NCI-H1417 treated with DMSO at 0.1 percent for 48 hours (cell line): ENCODE measurements at regions not wholly inside any gene's neighbourhood (a gene's known extent, or its start where the extent isn't known, plus 50 kb on each side); places are given as distances from the start of the nearest gene placed in this dataset.
"Not testable (repeated sequence)": the region's sequence is repeated elsewhere in the genome, so short reads cannot be mapped to it uniquely, and the experiment has no call there.

Experiments
- DNase-seq: peaks from one replicate; lab custom pipeline; 2025; lab: John Stamatoyannopoulos, UW

DNA sequence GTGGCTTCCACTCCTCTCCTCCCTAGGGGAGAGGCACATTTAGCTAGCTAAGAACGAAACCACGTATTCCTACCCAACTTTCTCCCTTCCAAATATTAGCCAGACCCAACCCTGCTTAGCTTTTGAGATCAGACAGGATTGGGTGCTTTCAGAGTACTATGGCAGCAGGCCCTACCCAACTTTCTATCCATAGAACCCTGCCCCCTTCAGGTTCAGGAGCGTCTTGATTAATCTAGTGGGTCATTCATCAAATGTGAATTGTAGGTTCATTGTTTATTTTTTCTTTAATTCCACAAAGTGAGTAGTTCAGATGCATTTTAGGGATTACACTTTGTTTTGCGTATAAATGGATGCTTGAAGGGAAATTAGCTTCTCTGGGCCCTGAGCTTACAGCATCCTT is 188.3 kb downstream of the MIB1 start:
- no peak for DNase-seq

DNA sequence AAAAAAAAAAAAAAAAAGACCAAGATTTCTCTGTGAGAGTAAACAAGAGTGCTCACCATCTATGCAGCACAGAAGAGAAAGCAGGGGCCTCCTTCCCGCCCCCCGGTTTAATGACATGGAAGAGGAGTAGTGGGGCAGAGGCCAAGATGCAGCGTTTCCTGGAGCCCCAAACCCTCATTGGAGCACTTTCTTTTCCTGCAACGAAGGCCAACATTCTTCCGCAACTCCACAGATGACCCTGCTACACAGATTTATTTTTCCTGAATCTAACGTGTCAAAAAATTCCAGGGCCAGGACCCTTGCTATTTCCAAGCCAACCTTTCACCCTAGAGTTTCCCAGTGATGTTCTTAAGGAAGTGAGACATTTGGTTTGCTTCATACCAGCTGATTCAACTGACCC is 189.6 kb downstream of the MIB1 start:
- no peak for DNase-seq

DNA sequence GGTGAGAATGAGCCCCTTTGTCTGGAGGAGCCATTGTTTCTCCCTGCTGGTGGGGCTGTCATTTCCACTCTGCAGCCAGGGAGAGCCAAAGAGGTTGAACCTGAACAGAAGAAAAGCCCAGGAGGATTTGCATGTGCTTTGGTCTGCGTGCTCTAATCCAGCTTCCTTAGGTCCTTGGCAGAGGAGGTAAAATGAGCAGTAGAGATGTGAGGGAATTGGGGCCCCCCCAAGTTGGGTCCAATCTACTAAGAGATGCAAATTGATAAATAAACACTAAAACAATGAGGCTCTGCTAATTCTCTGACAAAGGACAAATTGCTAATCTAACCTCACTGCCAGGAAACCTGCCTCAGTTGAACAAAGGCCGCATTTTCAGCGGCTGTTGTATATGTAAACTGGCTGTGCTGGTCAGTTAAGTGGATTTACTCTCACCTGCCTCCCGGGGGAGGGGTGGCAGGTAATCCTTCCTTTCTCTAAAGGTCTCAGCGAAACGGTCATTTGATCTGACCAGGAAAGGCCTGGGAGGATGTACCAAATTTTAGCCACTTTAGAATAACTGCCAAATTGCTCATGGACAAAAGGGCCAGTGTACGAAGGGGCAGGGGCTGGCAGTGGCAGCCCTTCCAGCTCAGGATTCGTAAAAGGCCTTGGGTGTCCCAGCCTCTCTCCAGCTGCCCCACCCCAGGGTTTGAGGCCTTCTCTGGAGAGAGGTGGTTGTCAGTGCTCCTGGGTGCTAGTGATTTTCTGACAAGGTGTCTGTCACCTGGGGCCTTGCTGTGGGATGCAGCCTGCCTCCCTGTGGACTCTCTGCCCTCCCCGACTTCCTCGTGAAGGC is 193.6 kb downstream of the MIB1 start:
- DNase-seq, result no peak

DNA sequence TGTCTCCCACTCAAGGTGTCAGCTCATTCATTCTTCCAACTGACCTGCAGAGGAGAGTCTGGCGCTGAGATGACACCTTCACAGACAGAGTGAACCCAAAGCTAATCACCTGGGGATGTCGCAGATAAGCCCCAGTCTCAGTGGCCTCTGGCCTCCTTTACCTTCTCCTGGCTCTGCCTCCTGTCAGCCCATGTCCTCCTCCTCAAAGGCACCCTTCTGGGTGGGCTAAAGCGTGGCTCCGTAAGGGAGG is 194.1 kb downstream of the MIB1 start:
- DNase-seq, result no peak

DNA sequence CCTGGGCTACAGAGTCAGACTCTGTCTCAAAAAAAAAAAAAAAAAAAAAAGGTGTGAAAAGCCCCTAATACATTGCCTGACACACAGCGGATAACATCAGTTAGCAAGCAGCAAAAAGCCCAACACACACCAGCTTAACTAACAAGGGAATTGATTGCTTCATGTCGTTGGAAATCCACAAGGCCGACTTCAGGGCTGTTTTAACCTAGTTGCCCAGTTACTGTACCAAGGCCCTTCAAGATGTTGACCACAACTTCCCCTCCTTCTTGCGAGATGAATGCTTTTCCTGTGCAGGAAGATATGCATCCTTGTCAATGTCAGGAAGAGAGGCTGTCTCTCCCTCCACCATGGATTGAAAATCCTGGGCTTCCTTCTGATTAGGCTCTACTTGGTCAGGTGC is 202.9 kb downstream of the MIB1 start:
- no peak for DNase-seq

DNA sequence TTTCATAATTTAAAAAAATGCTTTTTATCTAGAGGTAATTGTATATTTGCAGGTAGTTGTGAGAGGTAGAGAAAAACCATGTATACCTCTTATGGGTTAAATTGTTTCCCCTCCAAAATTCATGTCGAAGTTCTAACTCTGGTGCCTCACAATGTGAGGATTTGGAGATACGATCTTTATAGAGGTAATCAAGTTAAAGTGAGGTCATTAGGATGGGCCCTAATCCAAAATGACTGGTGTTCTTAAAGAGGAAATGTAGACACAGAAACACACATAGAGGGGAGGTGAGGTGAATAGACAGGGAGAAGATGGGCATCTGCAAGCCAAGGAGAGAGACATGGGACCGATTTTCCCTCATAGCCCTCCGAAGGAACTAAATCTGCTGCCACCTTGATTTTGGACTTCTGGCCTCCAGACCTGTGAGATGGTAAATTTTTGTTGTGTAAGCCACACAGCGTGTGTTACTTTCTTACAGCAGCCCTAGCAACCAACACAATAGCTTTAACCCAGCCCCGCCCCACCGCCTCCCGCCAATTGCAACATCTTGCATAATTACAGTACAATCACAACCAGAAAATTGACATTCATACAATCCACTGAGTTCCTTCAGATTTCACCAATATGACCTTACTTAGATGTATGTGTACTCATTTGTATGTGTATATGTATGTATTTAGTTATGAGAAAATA is 208.9 kb downstream of the MIB1 start:
- no peak for DNase-seq

DNA sequence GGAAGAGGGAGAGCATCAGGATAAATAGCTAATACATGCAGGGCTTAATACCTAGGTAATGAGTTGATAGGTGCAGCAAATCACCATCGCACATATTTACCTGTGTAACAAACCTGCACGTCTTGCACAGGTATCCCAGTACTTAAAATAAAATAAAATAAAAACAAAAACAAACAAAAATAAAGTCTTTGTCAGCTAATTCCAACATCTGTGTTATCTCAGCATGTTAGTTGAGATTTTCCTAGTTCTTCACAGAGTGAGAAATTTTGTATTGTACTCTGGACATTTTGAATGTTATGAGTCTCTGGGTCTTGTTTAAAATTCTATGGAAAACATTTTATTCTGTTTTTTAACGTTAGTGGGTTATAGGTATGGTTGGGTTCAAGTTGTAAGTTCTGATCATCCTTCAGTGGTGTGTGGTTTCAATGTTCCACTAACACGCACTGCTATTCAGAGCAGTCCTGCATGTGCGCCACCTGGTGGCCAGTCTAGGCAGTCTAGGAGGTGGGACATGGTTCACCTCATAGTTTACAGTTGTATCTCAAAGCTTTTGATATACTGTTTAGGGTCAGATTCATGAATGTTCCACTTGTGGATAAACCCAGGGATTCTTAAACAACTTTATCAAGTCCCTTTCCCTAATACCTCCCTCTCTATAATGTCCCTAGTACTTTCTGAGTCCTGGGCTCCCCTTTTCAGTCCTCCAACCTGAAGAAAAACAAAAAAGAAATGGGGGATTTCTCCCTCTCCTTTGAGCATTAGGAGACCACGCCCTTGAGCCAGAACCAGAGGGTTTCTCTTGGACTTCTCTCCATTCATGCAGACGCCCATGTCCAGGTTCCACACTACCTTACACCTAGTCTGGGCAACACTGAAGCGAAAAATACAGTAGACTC is 213.4 kb upstream of the GATA6 start:
- DNase-seq, result peak; percentile 4

DNA sequence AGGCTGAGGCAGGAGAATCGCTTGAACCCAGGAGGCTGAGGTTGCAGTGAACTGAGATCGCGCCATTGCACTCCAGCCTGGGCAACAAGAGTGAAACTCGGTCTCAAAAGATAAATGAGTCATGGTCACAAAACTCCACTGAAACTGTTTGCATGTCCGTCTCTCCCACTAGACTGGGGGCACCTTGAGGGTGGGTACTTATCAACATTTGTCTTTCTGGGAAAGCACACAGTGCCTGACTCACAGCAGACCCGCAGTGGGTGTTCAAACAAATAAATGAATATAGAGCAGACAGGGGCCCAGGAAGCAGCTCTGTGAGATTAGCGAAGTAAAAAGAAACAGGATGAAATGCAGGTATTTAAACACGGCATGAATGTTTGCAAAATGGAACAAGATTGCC is 211.1 kb upstream of the GATA6 start:
- no peak for DNase-seq

DNA sequence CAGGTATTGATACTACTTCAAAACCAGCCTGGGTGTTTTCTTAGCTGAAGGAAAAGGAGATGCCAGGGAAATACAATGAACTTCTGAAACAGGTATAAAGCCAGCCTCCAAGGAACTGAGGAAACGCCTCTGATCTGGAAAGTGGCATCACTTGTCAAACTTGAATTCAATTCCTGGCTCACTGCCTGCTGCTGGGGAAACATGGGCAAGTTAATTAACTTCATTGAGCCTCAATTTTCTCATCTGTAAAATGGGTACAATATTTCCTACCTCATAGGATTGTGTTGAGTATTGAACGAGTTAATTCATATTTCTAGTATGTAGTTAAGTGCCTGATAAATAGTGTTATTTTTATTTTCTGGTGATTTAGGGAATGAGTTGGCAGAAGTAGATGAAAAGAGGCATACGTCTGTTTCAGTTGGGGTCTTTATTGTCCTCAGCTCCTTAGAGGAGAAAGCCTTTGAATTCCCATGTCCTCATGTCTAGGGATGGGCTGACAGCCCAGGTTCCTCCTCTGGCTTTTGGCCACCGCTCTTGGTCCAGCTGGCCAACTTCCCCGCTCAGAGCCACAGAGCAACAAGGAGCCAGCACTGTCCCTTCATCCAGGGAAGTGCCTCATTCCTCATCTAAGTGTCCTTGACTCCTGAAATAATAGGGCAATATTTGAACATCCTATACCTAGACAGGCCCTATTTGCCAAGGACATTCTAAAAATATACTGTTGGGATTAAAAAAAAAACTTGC is 210.5 kb upstream of the GATA6 start:
- DNase-seq, result no peak

DNA sequence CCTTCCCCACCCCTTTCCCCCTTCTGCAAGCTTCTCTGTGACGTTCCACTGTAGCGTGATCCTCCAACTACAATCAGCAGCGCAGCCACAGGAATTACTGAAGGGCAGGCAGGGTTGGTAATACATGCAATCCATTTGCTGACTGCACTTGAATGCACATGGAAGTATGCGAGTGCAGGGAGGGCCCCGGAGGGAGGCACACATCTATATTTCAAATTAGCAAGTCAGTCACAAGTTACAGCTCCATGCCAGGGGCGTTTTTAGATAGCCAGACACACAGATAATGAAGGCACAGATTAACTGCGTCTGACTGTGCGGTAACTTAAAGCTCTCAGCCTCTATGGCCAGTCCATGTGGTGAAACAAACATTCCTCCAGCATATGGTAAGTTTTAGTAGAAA is 209.2 kb upstream of the GATA6 start:
- DNase-seq, result no peak

DNA sequence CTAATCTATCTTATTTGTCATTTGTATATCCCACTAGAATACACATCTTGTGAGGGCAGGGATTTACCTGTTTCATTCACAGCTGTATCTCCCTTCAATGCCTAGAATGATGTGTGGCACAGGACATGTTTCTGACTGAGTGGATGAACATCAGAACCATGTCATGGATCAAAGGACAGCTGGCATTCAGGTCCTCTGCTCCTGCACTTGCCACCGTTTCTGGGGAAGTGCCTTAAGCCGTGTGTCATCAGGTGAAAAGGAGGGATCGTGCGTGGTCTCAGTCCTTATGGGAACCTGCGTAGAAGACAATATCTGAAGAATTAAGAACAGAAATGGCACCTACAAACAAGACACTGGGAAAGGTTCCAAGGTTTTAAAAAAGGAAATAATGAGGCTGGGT is 206.1 kb upstream of the GATA6 start:
- DNase-seq, result no peak

DNA sequence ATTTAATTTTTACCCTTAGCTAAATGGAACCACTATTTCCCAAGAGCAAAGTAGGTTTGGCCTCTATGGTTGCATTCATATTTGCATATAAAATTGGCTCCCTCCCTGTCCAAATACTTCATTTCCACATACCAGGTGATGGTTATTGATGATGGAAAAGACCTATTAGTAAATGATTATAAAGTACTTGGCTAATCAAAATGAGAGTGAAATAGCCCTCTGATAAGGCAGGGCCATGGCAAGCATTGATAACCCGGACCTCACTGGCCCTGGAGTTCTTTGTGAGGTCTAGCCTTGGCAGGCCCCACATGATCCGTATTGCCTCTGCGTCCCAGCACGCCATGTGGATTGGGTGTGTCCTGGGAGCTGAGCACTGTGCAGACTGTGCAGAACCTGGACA is 201.1 kb upstream of the GATA6 start:
- no peak for DNase-seq

DNA sequence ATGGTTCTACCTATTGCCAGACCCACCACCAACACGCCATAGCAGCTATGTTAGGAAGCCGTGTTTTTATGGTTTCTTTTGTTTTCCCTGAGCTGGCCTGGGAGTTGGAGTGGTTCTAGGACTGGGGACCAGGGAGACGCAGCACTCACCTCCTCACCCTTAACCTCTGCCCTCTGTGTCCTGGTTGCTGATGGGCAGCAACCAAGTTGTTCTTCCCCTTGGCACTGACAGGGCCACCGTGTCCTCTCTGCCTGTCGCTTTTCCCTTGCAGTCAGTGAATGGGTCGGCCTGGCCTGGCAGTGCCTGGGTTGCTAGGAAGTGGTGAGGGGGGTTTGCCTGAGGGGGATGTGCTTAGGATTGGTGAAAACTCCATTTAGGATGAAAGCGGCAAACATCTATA is 197.1 kb upstream of the GATA6 start:
- DNase-seq, result no peak

DNA sequence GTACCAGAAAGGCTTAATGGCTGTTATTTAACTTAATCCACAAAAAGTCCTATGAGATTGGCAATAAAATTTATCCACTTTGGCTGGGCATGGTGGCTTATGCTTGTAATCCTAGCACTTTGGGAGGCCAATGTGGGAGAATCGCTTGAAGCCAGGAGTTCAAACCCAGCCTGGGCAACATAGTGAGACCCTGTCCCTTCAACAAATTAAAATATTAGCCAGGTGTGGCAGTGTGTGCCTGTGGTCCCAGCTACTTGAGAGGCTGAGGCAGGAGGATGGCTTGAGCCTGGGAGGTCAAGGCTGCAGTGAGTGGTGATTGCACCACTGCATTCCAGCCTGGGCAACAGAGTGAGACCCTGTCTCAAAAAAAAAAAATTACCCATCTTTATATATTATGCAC is 193.4 kb upstream of the GATA6 start:
- DNase-seq, result not testable (repeated sequence)

DNA sequence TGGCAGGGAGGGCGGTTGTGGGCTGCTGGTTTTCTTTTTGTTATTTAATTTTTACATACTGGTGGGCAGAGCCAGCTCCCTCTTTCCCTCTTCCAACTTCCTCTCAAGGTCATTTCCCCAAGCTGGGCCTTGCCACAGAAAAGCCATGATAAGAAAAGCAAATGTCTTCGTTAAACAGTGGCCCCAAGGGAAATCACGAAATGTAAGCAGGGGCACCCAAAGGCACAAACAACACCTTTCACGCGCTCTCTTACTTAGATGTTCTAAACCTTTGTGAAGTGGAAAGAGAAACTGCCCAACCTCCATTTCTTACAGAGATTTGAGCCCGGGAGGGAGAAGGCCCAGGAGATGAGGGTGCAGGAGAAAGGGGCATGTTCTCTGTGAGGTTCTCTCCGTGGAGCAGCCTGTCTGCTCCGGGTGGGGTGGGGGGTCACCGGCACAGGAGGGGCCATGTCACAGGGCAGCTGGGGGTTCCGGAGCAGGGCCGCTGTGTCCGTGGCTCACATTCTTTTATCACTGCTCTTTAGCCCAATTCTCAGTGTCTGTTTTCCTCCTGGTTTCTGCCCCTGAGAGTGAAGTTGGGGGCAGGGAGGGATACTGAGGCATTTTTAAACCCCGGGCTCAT is 190.7 kb upstream of the GATA6 start:
- no peak for DNase-seq

DNA sequence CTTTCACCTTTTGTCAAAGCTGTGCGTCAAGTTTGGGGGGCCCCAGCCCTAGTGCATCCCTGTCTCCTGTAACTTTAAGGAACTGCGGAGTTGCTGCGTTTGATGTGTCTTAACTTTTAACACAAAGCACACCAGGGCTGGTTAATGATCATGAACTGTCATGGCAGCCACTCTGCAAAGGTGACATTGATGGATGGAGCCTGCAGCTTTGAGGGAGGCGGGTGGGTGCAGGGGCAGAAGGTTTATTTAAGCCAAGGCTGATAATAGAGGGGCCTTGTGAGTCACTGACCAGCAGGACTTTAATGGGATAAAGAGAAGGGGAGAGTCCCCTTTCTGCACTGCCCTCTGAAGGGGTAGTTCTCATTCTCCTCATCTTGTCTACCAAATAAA is 190.2 kb upstream of the GATA6 start:
- DNase-seq, result no peak

DNA sequence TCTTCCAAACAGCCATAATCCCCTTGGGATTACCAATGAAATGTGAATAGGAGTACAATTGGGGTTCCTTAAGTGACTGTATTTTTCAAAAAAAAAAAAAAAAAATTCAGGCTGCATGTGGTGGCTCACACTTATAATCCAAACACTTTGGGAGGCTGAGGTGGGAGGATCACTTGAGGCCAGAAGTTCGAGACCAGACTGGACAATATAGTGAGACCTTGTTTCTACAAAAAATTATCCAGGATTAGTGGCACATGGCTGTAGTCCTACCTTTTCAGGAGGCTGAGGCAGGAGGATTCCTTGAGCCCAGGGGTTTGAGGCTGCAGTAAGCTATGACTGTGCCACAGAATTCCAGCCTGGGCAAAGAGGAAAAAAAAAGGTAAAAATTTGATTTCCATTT is 189.6 kb upstream of the GATA6 start:
- no peak for DNase-seq

DNA sequence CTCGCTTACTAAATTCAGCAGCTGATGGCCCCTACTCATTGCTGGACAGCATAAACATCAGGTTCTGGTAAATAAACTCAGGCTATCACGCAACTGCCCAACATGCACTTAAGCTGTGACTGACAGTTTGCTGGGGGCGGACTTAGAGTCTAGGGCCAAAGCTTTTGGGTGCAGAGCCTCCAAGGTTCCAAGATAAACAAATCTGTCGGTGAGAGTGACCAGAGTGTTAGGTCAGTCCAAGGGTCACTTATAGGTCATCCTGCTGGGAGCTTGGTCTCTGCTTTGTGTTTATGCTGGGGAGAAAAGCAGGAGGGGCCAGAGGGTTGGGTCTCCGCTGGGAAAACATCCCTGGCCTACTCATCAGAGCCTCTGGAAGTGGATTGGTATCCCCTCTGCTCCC is 188.6 kb upstream of the GATA6 start:
- no peak for DNase-seq

DNA sequence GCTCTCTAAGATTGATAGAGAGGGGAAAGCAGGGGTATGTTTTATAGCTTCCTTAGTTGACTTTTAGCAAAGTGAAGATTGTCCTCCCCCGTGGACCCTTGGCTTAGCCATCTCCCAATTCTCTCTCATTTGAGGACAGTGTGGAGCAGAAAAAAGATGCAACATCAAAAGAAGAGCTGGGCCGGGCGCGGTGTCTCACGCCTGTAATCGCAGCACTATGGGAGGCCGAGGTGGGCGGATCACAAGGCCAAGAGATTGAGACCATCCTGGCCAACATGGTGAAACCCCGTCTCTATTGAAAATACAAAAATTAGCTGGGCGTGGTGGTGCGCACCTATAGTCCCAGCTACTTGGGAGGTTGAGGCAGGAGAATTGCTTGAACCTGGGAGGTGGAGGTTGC is 187.9 kb upstream of the GATA6 start:
- DNase-seq, result not testable (repeated sequence)

DNA sequence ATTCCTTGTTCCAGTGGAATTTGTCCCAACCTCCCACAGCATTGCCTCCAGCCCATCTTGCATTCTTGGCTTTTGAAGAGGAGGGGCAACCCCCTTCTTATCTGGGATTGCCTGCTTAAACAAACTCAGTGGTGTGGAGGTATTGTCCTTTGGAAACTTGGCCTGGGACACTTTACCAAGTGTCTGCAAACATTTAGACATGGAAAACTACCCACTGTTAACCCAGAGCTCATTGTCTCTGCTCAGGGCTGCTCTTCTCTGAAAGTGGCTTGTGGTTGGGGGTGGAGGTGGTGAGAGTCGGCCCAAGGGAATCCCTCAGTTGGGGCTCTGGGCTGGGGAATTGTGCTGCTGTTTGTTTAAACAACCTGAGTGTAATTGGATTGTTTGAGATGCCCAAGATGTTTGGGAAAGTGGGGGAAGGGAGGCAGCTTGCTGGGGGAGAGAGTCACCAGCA is 178.3 kb upstream of the GATA6 start:
- no peak for DNase-seq

DNA sequence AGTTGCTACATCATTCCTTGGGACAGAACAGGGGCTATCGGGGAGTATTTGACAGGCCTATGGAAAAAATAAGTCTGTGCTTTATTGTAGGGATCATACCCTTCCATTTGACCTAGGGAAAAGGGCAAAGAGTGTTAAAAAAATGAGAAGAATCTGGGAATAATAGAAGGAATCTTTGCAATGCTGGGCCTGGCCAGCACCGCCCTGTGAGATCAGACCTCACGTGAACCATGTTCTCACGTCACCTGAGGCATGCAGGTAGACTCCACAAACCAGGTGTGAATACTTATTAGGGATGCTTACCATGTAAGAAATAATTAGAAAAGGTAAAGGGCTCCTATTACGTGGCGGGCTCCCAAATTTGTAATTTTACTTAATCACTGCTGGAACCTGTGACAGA is 177.5 kb upstream of the GATA6 start:
- no peak for DNase-seq

DNA sequence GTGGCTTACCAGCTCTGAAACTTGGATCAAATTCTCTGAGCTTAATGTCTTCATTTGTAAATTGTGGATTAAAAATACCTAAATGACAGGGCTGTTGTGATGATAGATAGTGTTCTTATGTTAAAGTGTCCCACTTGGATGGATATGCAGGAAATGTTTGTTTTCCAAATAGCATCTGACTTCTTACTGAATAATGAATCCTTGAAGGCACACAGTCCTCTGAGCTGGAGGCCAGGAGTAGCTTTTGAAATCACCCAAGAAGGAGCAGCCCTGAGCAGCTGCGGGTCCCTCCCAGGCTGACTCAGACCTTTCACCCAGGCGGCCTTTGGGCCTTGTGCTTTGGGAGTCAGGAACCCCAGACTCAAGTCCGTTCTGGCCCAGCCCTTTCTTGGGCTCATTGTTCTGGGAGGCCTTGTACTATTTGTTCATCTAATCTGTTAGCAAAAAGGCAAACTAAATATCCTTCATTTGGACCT is 173.0 kb upstream of the GATA6 start:
- DNase-seq, result no peak
